Choroid plexus epithelial cell (primary cell): ENCODE measurements at regions not wholly inside any gene's neighbourhood (a gene's known extent, or its start where the extent isn't known, plus 50 kb on each side); places are given as distances from the start of the nearest gene placed in this dataset.
A peak's percentile ranks its signal among the peaks of the same experiment; 100 is the strongest.

ENCODE experiments used
- DNase-seq: peaks from one replicate; pipeline ENCODE4 v3.0.0-alpha.2; 2010; ENCODE audit warnings: low read depth
- H3K4me3 ChIP-seq: 2 replicates; pipeline ENCODE4 v1.5.1; 2011; ENCODE audit warnings: low read depth, mild to moderate bottlenecking, control low read depth, low read length, moderate library complexity
- TF ChIP-seq, protein P1 (sequence below): conservative IDR thresholded peaks from 2 replicates; pipeline ENCODE4 v1.5.1; 2011; ENCODE audit warnings: low read depth, mild to moderate bottlenecking, control low read depth, inconsistent platforms, low read length, moderate library complexity

- TF ChIP-seq, protein P1, sequence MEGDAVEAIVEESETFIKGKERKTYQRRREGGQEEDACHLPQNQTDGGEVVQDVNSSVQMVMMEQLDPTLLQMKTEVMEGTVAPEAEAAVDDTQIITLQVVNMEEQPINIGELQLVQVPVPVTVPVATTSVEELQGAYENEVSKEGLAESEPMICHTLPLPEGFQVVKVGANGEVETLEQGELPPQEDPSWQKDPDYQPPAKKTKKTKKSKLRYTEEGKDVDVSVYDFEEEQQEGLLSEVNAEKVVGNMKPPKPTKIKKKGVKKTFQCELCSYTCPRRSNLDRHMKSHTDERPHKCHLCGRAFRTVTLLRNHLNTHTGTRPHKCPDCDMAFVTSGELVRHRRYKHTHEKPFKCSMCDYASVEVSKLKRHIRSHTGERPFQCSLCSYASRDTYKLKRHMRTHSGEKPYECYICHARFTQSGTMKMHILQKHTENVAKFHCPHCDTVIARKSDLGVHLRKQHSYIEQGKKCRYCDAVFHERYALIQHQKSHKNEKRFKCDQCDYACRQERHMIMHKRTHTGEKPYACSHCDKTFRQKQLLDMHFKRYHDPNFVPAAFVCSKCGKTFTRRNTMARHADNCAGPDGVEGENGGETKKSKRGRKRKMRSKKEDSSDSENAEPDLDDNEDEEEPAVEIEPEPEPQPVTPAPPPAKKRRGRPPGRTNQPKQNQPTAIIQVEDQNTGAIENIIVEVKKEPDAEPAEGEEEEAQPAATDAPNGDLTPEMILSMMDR = no peak
- H3K4me3 ChIP-seq = no peak overlapping the region
- DNase-seq = peak; percentile 19
Measured at GRCh38 chr1:209241487-209241886, 342.0 kb upstream of the CAMK1G start.

- TF ChIP-seq, protein P1 = peak; percentile 87
- peak; percentile 79 for DNase-seq
- H3K4me3 ChIP-seq = no peak overlapping the region
Measured at GRCh38 chr1:209248649-209249279, 334.8 kb upstream of the CAMK1G start.

GRCh38 chr1:209249280-209249670 is 334.2 kb upstream of the CAMK1G start:
- H3K4me3 ChIP-seq = no peak overlapping the region
- TF ChIP-seq, protein P1 = no peak
- no peak for DNase-seq

DNA sequence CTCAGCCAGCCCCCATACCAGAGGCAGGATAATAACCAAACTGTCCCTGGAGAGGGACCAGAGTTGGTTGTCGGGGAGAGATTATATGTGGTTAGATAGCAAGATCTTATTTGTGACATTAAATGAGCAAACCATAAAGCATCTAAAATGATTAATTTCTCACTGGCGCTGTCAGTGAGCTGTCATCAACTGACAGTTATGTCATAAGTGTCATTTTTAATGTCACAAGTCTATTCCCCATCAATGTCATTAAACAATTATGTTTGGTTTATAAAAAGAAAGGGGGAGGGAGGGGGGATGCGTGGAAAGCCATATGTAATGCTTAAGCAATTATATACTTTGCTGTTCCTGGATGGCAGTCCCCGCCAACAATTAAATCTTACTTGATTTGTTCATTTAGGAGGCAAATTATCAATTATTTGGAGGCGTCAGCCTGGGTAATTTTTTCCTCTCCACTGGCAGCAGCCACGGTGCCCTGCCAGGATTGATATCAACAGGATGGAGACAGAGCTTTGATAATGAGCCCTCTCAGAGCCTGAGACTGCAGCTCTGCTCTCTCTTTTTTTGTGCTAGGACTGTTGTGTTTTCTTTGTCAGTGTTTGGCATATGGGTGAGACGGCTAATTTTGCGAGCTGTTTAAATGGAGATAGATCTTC is 333.6 kb upstream of the CAMK1G start:
- no peak overlapping the region for H3K4me3 ChIP-seq
- TF ChIP-seq, protein P1 = no peak
- DNase-seq = no peak

DNA sequence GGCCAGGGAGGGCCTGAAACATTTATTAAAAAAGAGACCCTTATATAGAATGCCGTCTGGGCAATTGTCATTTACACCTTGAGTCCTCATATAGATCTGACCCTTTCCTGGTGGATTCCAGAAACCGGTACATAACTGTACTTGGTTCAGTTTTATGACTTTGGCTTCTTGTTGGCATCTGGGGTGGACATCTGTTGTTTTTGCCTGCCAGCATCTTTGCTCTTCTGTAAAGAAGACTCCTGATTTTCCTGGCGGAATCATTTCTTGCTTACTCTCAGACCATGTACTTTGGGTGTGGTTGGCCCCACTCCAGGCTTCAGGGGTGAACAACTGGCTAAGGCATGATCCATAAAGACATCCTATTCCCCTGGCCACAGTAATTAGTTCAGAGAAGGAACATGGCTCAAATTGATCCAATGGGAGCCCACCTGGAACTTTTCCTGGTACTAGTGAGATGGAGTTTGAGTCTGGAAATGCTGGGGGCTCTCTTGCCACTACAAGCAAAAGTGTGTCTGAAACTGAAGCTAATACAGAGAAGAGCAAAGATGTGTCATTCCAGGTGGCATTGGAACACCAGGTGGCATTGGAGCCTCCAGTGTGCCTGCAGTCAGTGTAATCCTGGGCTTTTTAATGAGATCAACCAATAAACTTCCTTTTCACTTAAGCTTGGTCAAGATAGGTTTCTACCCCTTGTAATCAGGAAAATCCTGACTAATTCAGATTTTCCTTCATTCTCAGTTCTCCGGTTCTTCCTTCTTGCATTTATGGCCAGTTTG is 332.5 kb upstream of the CAMK1G start:
- no peak for DNase-seq
- H3K4me3 ChIP-seq = no peak overlapping the region
- TF ChIP-seq, protein P1 = no peak

GRCh38 chr1:209256766-209257350 is 326.7 kb upstream of the CAMK1G start:
- no peak overlapping the region for H3K4me3 ChIP-seq
- TF ChIP-seq, protein P1 = no peak
- no peak for DNase-seq
